HEK293 (cell line): ENCODE measurements at regions not wholly inside any gene's neighbourhood (a gene's known extent, or its start where the extent isn't known, plus 50 kb on each side); places are given as distances from the start of the nearest gene placed in this dataset.

Source experiments
- CTCF ChIA-PET: fragments of 350-600 bp; formaldehyde crosslinking; extraction: SDS; loops from one replicate; lab custom pipeline; 2021; ENCODE audit warnings: antibody characterized with exemption; lab: Yijun Ruan, JAX
- POLR2A ChIA-PET: fragments of 300-600 bp; formaldehyde crosslinking; extraction: SDS; loops from one replicate; lab custom pipeline; 2020; ENCODE audit warnings: antibody characterized with exemption, inconsistent platforms; lab: Yijun Ruan, JAX
- H3K27ac ChIP-seq: fragments of 200-500 bp; sonication (Bioruptor generic); 2 replicates; pipeline ENCODE4 v1.5.1; 2014; ENCODE audit warnings: low read depth, low read length, control low read depth, inconsistent platforms; ENCODE audit errors: extremely low read depth
- H3K36me3 ChIP-seq, 2 experiments: fragments of 200-500 bp in 1 of 2; sonication (Bioruptor generic) in 1 of 2; 1 replicate in 1 of 2; 2 replicates in 1 of 2; pipeline ENCODE4 v1.5.1; 2014 to 2017; ENCODE audit warnings: inconsistent platforms in 2 of 2, low read length in 2 of 2; ENCODE audit not compliant: control insufficient read depth in 2 of 2, insufficient read depth in 1 of 2
- H3K4me1 ChIP-seq: fragments of 200-500 bp; sonication (Bioruptor generic); 2 replicates; pipeline ENCODE4 v1.5.1; 2014; ENCODE audit warnings: mild to moderate bottlenecking, low read length, inconsistent platforms; ENCODE audit not compliant: control insufficient read depth, insufficient read depth
- H3K4me3 ChIP-seq: 2 replicates; pipeline ENCODE4 v1.5.1; 2011; ENCODE audit warnings: low read depth, mild to moderate bottlenecking, control low read depth, low read length, moderate library complexity
- H3K9me3 ChIP-seq: fragments of 200-500 bp; sonication (Bioruptor generic); 2 replicates; pipeline ENCODE4 v1.5.1; 2014; ENCODE audit warnings: low read depth, low read length, inconsistent platforms; ENCODE audit not compliant: control insufficient read depth, insufficient read depth
- BCL11A ChIP-seq: fragments of 450-650 bp; formaldehyde crosslinking; IDR thresholded peaks from 2 replicates; pipeline ENCODE4 v1.5.1; 2016; ENCODE audit warnings: low read depth, missing biosample characterization, missing genetic modification characterization
- GLI4 ChIP-seq: fragments of 450-650 bp; formaldehyde crosslinking; IDR thresholded peaks from 2 replicates; pipeline ENCODE4 v1.5.1; 2016; ENCODE audit warnings: missing biosample characterization, missing genetic modification characterization
- GLIS2 ChIP-seq: fragments of 450-650 bp; formaldehyde crosslinking; IDR thresholded peaks from 2 replicates; pipeline ENCODE4 v1.5.1; 2016; ENCODE audit warnings: missing biosample characterization, missing genetic modification characterization
- KLF8 ChIP-seq: fragments of 450-650 bp; formaldehyde crosslinking; IDR thresholded peaks from 2 replicates; pipeline ENCODE4 v1.5.1; 2016; ENCODE audit warnings: missing biosample characterization, missing genetic modification characterization
- MZF1 ChIP-seq: fragments of 450-650 bp; formaldehyde crosslinking; IDR thresholded peaks from 2 replicates; pipeline ENCODE4 v1.5.1; 2017; ENCODE audit warnings: missing biosample characterization, missing genetic modification characterization, borderline replicate concordance
- OSR2 ChIP-seq: fragments of 450-650 bp; formaldehyde crosslinking; IDR thresholded peaks from 2 replicates; pipeline ENCODE4 v1.5.1; 2016; ENCODE audit warnings: missing biosample characterization, missing genetic modification characterization
- PRDM10 ChIP-seq: fragments of 450-650 bp; formaldehyde crosslinking; IDR thresholded peaks from 2 replicates; pipeline ENCODE4 v1.5.1; 2016; ENCODE audit warnings: missing biosample characterization, missing genetic modification characterization
- PRDM6 ChIP-seq: fragments of 450-650 bp; formaldehyde crosslinking; IDR thresholded peaks from 2 replicates; pipeline ENCODE4 v1.5.1; 2017; ENCODE audit warnings: missing biosample characterization, missing genetic modification characterization
- SP2 ChIP-seq: fragments of 450-650 bp; formaldehyde crosslinking; IDR thresholded peaks from 2 replicates; pipeline ENCODE4 v1.5.1; 2016; ENCODE audit warnings: missing biosample characterization, missing genetic modification characterization
- TCF7L2 ChIP-seq: IDR thresholded peaks from 2 replicates; pipeline ENCODE4 v1.6.1; 2011; ENCODE audit warnings: low read depth, mild to moderate bottlenecking, inconsistent platforms, low read length, moderate library complexity, borderline replicate concordance
- YY1 ChIP-seq: fragments of 450-650 bp; formaldehyde crosslinking; IDR thresholded peaks from 2 replicates; pipeline ENCODE4 v1.5.1; 2018; ENCODE audit warnings: missing biosample characterization, missing genetic modification characterization
- ZNF133 ChIP-seq: fragments of 450-650 bp; formaldehyde crosslinking; IDR thresholded peaks from 2 replicates; pipeline ENCODE4 v1.5.1; 2016; ENCODE audit warnings: missing biosample characterization, missing genetic modification characterization
- ZNF19 ChIP-seq: fragments of 450-650 bp; formaldehyde crosslinking; IDR thresholded peaks from 2 replicates; pipeline ENCODE4; 2016; ENCODE audit warnings: missing biosample characterization, missing genetic modification characterization, low read depth
- ZNF311 ChIP-seq: fragments of 450-650 bp; formaldehyde crosslinking; IDR thresholded peaks from 2 replicates; pipeline ENCODE4 v1.5.1; 2017; ENCODE audit warnings: missing biosample characterization, missing genetic modification characterization, borderline replicate concordance
- ZNF366 ChIP-seq: fragments of 450-650 bp; formaldehyde crosslinking; conservative IDR thresholded peaks from 2 replicates; pipeline ENCODE4 v1.5.1; 2016; ENCODE audit warnings: missing biosample characterization, missing genetic modification characterization
- ZNF404 ChIP-seq: fragments of 450-650 bp; formaldehyde crosslinking; IDR thresholded peaks from 2 replicates; pipeline ENCODE4 v1.5.1; 2017; ENCODE audit warnings: missing biosample characterization, missing genetic modification characterization
- ZNF513 ChIP-seq: fragments of 450-650 bp; IDR thresholded peaks from 2 replicates; pipeline ENCODE4 v1.5.1; 2018; ENCODE audit warnings: missing biosample characterization, missing genetic modification characterization
- ZNF549 ChIP-seq: fragments of 450-650 bp; IDR thresholded peaks from 2 replicates; pipeline ENCODE4 v1.5.1; 2018; ENCODE audit warnings: missing biosample characterization, missing genetic modification characterization, mild to moderate bottlenecking, inconsistent platforms, moderate library complexity
- ZNF580 ChIP-seq: fragments of 450-650 bp; formaldehyde crosslinking; IDR thresholded peaks from 2 replicates; pipeline ENCODE4 v1.5.1; 2016; ENCODE audit warnings: missing biosample characterization, missing genetic modification characterization
- ZNF585B ChIP-seq: fragments of 450-650 bp; formaldehyde crosslinking; IDR thresholded peaks from 2 replicates; pipeline ENCODE4 v1.5.1; 2016; ENCODE audit warnings: missing biosample characterization, missing genetic modification characterization
- ZNF658 ChIP-seq: fragments of 450-650 bp; formaldehyde crosslinking; IDR thresholded peaks from 2 replicates; pipeline ENCODE4; 2016; ENCODE audit warnings: missing biosample characterization, missing genetic modification characterization
- ZNF776 ChIP-seq: fragments of 450-650 bp; formaldehyde crosslinking; IDR thresholded peaks from 2 replicates; pipeline ENCODE4 v1.5.0; 2017; ENCODE audit warnings: missing biosample characterization, missing genetic modification characterization, borderline replicate concordance
- ZNF785 ChIP-seq: fragments of 450-650 bp; formaldehyde crosslinking; IDR thresholded peaks from 2 replicates; pipeline ENCODE4 v1.5.1; 2016; ENCODE audit warnings: missing biosample characterization, missing genetic modification characterization
- TF ChIP-seq, protein P1 (sequence below): IDR thresholded peaks from 2 replicates; pipeline ENCODE4 v1.6.1; 2011; ENCODE audit warnings: mild to moderate bottlenecking, low read depth, low read length, borderline replicate concordance
- TF ChIP-seq, protein P2 (sequence below): fragments of 450-650 bp; formaldehyde crosslinking; IDR thresholded peaks from 2 replicates; pipeline ENCODE4 v1.5.1; 2016; ENCODE audit warnings: missing biosample characterization, missing genetic modification characterization, borderline replicate concordance

DNA sequence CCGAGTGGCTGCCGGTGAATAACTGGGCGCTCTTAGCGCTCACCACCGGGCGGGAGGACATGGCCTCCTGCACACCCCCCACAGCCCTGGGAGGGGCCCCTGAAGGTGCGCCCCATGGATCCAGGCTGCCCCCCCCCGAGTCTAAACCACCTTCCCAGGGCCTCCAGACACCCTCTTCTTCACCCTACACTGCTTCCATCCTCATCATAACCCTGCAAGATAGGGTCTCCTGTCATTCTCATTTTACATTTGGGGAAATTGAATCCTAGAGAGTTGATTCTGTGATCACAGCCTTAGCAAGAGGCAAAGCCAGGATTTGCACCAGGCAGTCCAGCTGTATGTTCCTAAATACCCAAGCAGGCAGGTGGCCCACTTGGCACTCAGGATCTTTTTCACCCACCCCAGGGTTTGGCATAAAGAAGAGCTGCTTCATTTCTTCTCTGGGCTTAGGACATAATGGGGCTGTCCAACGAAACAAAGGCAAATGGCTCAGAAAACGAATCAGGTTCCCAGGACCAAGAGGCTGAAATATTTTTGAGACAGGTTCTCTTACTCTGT lies 110.8 kb downstream of the PTPRS start (continued):
- TF ChIP-seq KLF8 (tag by site-specific recombination) (peak; percentile 22; the same call in 1 of the 2 replicates), ZNF513 (0 out of 2 replicates have a peak, but pooled peaks have one; percentile 20), GLIS2 (peak; percentile 58; the same call in 1 of the 2 replicates), ZNF549 (tag by site-specific recombination) (no peak)

DNA sequence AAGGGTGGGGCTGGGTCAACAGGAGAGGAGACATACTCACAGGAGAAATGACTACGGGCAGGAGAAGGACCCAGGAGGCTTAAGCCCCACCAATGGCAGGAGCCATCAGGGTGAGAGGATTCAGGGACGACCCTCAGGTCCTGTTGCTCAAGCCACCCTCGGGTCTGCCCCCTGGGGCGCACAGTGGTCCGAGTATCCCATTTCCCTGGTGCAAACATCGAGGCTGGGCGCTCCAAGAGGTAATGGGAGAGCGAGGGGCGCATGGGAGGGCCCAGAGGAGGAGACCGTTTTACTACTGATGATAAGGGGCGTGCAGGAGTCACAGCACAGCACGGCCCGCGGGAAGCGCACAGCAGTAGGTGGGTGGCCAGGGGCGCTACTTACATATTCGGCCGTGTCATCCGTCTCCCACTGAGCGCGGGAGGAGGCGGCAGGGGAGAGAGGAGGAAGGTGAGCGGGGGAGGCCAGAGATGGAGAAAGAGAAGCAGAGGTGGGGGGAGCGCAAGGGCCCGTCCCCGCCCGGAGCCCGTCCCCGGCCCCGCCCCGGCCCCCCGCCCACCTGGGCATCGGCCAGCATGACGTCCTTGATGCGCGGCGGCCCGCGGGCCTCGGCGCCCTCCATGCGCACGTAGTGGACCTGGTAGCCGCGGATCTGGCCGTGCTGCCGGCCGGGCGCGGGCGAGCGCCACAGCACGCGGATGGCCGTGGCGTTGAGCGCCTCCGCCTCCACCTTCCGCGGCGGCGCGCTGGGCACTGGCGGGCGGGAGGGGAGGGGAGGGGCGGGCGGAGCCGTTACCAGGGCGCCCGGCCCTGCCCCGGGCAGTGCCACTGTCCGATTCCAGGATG lies 111.5 kb downstream of the PTPRS start:
- CTCF ChIA-PET: interaction anchor here (0.9 kb wide), 1 partner anchor 306 kb away, joined by 6 read pairs; no protein-coding TSS in a partner anchor
- H3K36me3 ChIP-seq: no peaks in the 10 kb centered on the region
- POLR2A ChIA-PET: no interaction called here
- no peaks in the 10 kb centered on the region for H3K4me1 ChIP-seq
- H3K4me3 ChIP-seq: peak overlapping the region; percentile 31
- H3K27ac ChIP-seq: no peak overlapping the region
- no peaks in the 10 kb centered on the region for H3K9me3 ChIP-seq
- TF ChIP-seq ZNF19: no peak
- no peak for TF ChIP-seq BCL11A (tag by site-specific recombination)
- TF ChIP-seq ZNF658 (tag by site-specific recombination): no peak
- no peak for TF ChIP-seq ZNF585B (tag by site-specific recombination)
- no peak for TF ChIP-seq ZNF311 (tag by site-specific recombination)
- no peak for TF ChIP-seq TCF7L2
- TF ChIP-seq PRDM10 (tag by site-specific recombination): no peak
- no peak for TF ChIP-seq ZNF133 (tag by site-specific recombination)
- TF ChIP-seq ZNF366 (tag by site-specific recombination): no peak
- TF ChIP-seq, protein P1, sequence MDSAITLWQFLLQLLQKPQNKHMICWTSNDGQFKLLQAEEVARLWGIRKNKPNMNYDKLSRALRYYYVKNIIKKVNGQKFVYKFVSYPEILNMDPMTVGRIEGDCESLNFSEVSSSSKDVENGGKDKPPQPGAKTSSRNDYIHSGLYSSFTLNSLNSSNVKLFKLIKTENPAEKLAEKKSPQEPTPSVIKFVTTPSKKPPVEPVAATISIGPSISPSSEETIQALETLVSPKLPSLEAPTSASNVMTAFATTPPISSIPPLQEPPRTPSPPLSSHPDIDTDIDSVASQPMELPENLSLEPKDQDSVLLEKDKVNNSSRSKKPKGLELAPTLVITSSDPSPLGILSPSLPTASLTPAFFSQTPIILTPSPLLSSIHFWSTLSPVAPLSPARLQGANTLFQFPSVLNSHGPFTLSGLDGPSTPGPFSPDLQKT: no peak
- TF ChIP-seq PRDM6 (tag by site-specific recombination): no peak
- no peak for TF ChIP-seq GLI4 (tag by site-specific recombination)
- TF ChIP-seq ZNF776: no peak
- TF ChIP-seq SP2 (tag by site-specific recombination): no peak
- TF ChIP-seq OSR2 (tag by site-specific recombination): peak; percentile 37; the same call in 1 of the 2 replicates
- TF ChIP-seq MZF1 (tag by site-specific recombination): no peak
- no peak for TF ChIP-seq ZNF580 (tag by site-specific recombination)
- TF ChIP-seq ZNF785 (tag by site-specific recombination): no peak
- TF ChIP-seq, protein P2, sequence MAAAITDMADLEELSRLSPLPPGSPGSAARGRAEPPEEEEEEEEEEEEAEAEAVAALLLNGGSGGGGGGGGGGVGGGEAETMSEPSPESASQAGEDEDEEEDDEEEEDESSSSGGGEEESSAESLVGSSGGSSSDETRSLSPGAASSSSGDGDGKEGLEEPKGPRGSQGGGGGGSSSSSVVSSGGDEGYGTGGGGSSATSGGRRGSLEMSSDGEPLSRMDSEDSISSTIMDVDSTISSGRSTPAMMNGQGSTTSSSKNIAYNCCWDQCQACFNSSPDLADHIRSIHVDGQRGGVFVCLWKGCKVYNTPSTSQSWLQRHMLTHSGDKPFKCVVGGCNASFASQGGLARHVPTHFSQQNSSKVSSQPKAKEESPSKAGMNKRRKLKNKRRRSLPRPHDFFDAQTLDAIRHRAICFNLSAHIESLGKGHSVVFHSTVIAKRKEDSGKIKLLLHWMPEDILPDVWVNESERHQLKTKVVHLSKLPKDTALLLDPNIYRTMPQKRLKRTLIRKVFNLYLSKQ (tag by site-specific recombination): no peak
- TF ChIP-seq ZNF404 (tag by site-specific recombination): no peak
- TF ChIP-seq YY1: no peak
